ENCODE measurements at regions not wholly inside any gene's neighbourhood (a gene's known extent, or its start where the extent isn't known, plus 50 kb on each side); places are given as distances from the start of the nearest gene placed in this dataset.

GRCh38 chr4:160283081-160283480 lies 1180.2 kb downstream of the RAPGEF2 start:
- TF ChIP-seq ZNF567 (CRISPR knock-in tag; IDR thresholded peaks at IDR 0.05; ENCODE audit: borderline replicate concordance) (no peak), KLF11 (CRISPR knock-in tag; IDR thresholded peaks at IDR 0.05) (no peak), CEBPB (IDR thresholded peaks at IDR 0.05; ENCODE audit: borderline replicate concordance, low read depth, low read length) (no peak), NBN (conservative IDR thresholded peaks at IDR 0.05) (no peak), ZMYM4 (CRISPR knock-in tag; IDR thresholded peaks at IDR 0.05) (no peak), PBX2 (CRISPR knock-in tag; IDR thresholded peaks at IDR 0.05) (no peak), ZNF549 (CRISPR knock-in tag; IDR thresholded peaks at IDR 0.05) (no peak), MED1 (CRISPR knock-in tag; IDR thresholded peaks at IDR 0.05) (no peak), ZNF577 (CRISPR knock-in tag; IDR thresholded peaks at IDR 0.05; ENCODE audit: borderline replicate concordance, low read depth) (no peak), ZNF609 (CRISPR knock-in tag; IDR thresholded peaks at IDR 0.05; ENCODE audit: borderline replicate concordance) (no peak), BCL3 (CRISPR knock-in tag; IDR thresholded peaks at IDR 0.05) (no peak), MIER3 (CRISPR knock-in tag; IDR thresholded peaks at IDR 0.05; ENCODE audit: borderline replicate concordance) (no peak)
